H4 (cell line): ENCODE measurements at regions not wholly inside any gene's neighbourhood (a gene's known extent, or its start where the extent isn't known, plus 50 kb on each side); places are given as distances from the start of the nearest gene placed in this dataset.
A peak's percentile ranks its signal among the peaks of the same experiment; 100 is the strongest.

Experiments
- DNase-seq: peaks from one replicate; pipeline ENCODE4 v3.0.0-alpha.2; 2015; ENCODE audit warnings: low spot score

GRCh38 chr1:90201467-90202358, 206.8 kb downstream of the ZNF326 start:
- peak; percentile 85 for DNase-seq

GRCh38 chr1:90200646-90201205, 205.8 kb downstream of the ZNF326 start:
- no peak for DNase-seq

GRCh38 chr1:90198616-90199332, 203.9 kb downstream of the ZNF326 start:
- no peak for DNase-seq

- no peak for DNase-seq
Observed at GRCh38 chr1:90193116-90193515, 198.2 kb downstream of the ZNF326 start.

- no peak for DNase-seq
Observed at GRCh38 chr1:90192408-90192807, 197.5 kb downstream of the ZNF326 start.

- no peak for DNase-seq
Observed at GRCh38 chr1:90190523-90190922, 195.6 kb downstream of the ZNF326 start.

GRCh38 chr1:90189889-90190288, 195.0 kb downstream of the ZNF326 start:
- DNase-seq: no peak

- DNase-seq: no peak
Observed at GRCh38 chr1:90187323-90187585, 192.3 kb downstream of the ZNF326 start.

- no peak for DNase-seq
Observed at GRCh38 chr1:90186506-90187322, 191.8 kb downstream of the ZNF326 start.

- peak; percentile 8 for DNase-seq
Observed at GRCh38 chr1:90176530-90176929, 181.6 kb downstream of the ZNF326 start.

- DNase-seq: peak; percentile 60
Observed at GRCh38 chr1:90175490-90176167, 180.7 kb downstream of the ZNF326 start.

GRCh38 chr1:90174246-90174645, 179.3 kb downstream of the ZNF326 start:
- peak; percentile 74 for DNase-seq

GRCh38 chr1:90162216-90162615, 167.3 kb downstream of the ZNF326 start:
- no peak for DNase-seq

- DNase-seq: no peak
Observed at GRCh38 chr1:90161625-90162024, 166.7 kb downstream of the ZNF326 start.

GRCh38 chr1:90155721-90156487, 161.0 kb downstream of the ZNF326 start:
- no peak for DNase-seq

- no peak for DNase-seq
Observed at GRCh38 chr1:90154711-90155110, 159.8 kb downstream of the ZNF326 start.

- DNase-seq: no peak
Observed at GRCh38 chr1:90149101-90149500, 154.2 kb downstream of the ZNF326 start.

- no peak for DNase-seq
Observed at GRCh38 chr1:90147093-90147492, 152.2 kb downstream of the ZNF326 start.

- DNase-seq: no peak
Observed at GRCh38 chr1:90144820-90145219, 149.9 kb downstream of the ZNF326 start.

GRCh38 chr1:90143591-90143990, 148.7 kb downstream of the ZNF326 start:
- no peak for DNase-seq

GRCh38 chr1:90142697-90143096, 147.8 kb downstream of the ZNF326 start:
- DNase-seq: no peak
